ENCODE measurements at regions not wholly inside any gene's neighbourhood (a gene's known extent, or its start where the extent isn't known, plus 50 kb on each side); places are given as distances from the start of the nearest gene placed in this dataset.

- no peak overlapping the region for H3K4me3 ChIP-seq
- H3K27ac ChIP-seq = no peak overlapping the region
- H3K79me2 ChIP-seq = no peaks in the 10 kb centered on the region
- TF ChIP-seq EZH2 (IDR thresholded peaks at IDR 0.05; ENCODE audit: borderline replicate concordance) (no peak), CTCF (IDR thresholded peaks at IDR 0.05; ENCODE audit: poor library complexity) (no peak)
- H3K27me3 ChIP-seq = no peaks in the 10 kb centered on the region
- DNase-seq (ENCODE audit: low spot score) = no peak
- no peak overlapping the region for H3K4me2 ChIP-seq
- no peaks in the 10 kb centered on the region for H3K9me3 ChIP-seq (ENCODE audit: low read depth)
- 67% methylated on average over 1 of the region's 1 CpG for WGBS (ENCODE audit: low lambda C conversion rate, missing lambda C conversion rate)
- no peaks in the 10 kb centered on the region for H4K20me1 ChIP-seq (ENCODE audit: insufficient read depth, poor library complexity, severe bottlenecking)
- H2AFZ ChIP-seq = no peak overlapping the region
- H3K4me1 ChIP-seq (ENCODE audit: insufficient read depth) = no peaks in the 10 kb centered on the region
- no peaks in the 10 kb centered on the region for H3K9me2 ChIP-seq (replicated peaks; ENCODE audit: insufficient read depth)
- no peaks in the 10 kb centered on the region for H3K36me3 ChIP-seq (replicated peaks; ENCODE audit: insufficient read depth, low read depth)
These were observed 53.1 kb upstream of the ZNRF2 start for GRCh38 chr7:30231271-30231670.

- 88% methylated on average over 4 of the region's 4 CpGs for WGBS (ENCODE audit: low lambda C conversion rate, missing lambda C conversion rate)
- no peak overlapping the region for H3K4me2 ChIP-seq
- H3K27ac ChIP-seq = no peak overlapping the region
- TF ChIP-seq CTCF (IDR thresholded peaks at IDR 0.05; ENCODE audit: poor library complexity) (no peak), EZH2phosphoT487 (IDR thresholded peaks at IDR 0.05; ENCODE audit: low read depth, severe bottlenecking, unreplicated experiment) (no peak), EZH2 (IDR thresholded peaks at IDR 0.05; ENCODE audit: borderline replicate concordance) (no peak)
- no peaks in the 10 kb centered on the region for H4K20me1 ChIP-seq (ENCODE audit: insufficient read depth, poor library complexity, severe bottlenecking)
- no peaks in the 10 kb centered on the region for H3K79me2 ChIP-seq
- H2AFZ ChIP-seq = no peak overlapping the region
- H3K9me3 ChIP-seq (ENCODE audit: low read depth) = no peaks in the 10 kb centered on the region
- H3K4me1 ChIP-seq (ENCODE audit: insufficient read depth) = no peaks in the 10 kb centered on the region
- no peaks in the 10 kb centered on the region for H3K27me3 ChIP-seq
- no peak overlapping the region for H3K4me3 ChIP-seq
- H3K36me3 ChIP-seq (replicated peaks; ENCODE audit: insufficient read depth, low read depth) = no peaks in the 10 kb centered on the region
- no peaks in the 10 kb centered on the region for H3K9me2 ChIP-seq (replicated peaks; ENCODE audit: insufficient read depth)
- DNase-seq (ENCODE audit: low spot score) = no peak
These were observed 52.0 kb upstream of the ZNRF2 start for GRCh38 chr7:30232391-30232790.

All from hepatocyte (in vitro differentiated cells).